Natural killer cell (primary cell): ENCODE measurements at regions not wholly inside any gene's neighbourhood (a gene's known extent, or its start where the extent isn't known, plus 50 kb on each side); places are given as distances from the start of the nearest gene placed in this dataset.
A peak's percentile ranks its signal among the peaks of the same experiment; 100 is the strongest.
"Not testable (repeated sequence)": the region's sequence is repeated elsewhere in the genome, so short reads cannot be mapped to it uniquely, and the experiment has no call there.

ENCODE experiments used
- ATAC-seq, 3 donors: fragments of 150-1000 bp in 2 of 3; fragments of 200-7000 bp in 1 of 3; cut with Tn5 transposase; 1 replicate in 1 of 3; 2 replicates in 2 of 3; pipeline ENCODE4 v1.10.0; 2021; ENCODE audit warnings: mild to moderate bottlenecking in 2 of 3, moderate library complexity in 2 of 3
- DNase-seq, 2 donors: peaks; one replicate each; pipeline versions ENCODE4 v3.0.0 to v3.0.0-alpha.2; 2013 to 2021; ENCODE audit warnings: mixed read lengths in 1 of 2
- H3K27ac ChIP-seq: one replicate; pipeline ENCODE4 v1.5.1; 2013; ENCODE audit warnings: mild to moderate bottlenecking, low read length
- H3K27me3 ChIP-seq: one replicate; pipeline ENCODE4 v1.6.1; 2013; ENCODE audit warnings: low read length; ENCODE audit not compliant: control insufficient read depth, insufficient read depth
- H3K36me3 ChIP-seq: one replicate; pipeline ENCODE4 v1.6.1; 2013; ENCODE audit warnings: low read length; ENCODE audit not compliant: control insufficient read depth, insufficient read depth
- H3K4me1 ChIP-seq: one replicate; pipeline ENCODE4 v1.6.1; 2013; ENCODE audit warnings: low read length; ENCODE audit not compliant: control insufficient read depth, insufficient read depth
- H3K4me3 ChIP-seq: one replicate; pipeline ENCODE4 v1.5.1; 2013; ENCODE audit warnings: low read length
- H3K9me3 ChIP-seq: one replicate; pipeline ENCODE4 v1.6.1; 2013; ENCODE audit warnings: low read length; ENCODE audit not compliant: control insufficient read depth, insufficient read depth
- H3K27ac Mint-ChIP-seq, 2 donors: one replicate each; pipeline ENCODE4 v1.8.0; 2022; ENCODE audit warnings: mild to moderate bottlenecking in 2 of 2, mixed read lengths in 2 of 2, moderate library complexity in 1 of 2
- H3K27me3 Mint-ChIP-seq, 2 donors: one replicate each; pipeline ENCODE4 v1.8.0; 2022; ENCODE audit warnings: low read depth in 2 of 2, mixed read lengths in 2 of 2
- H3K36me3 Mint-ChIP-seq: one replicate; pipeline ENCODE4 v1.8.0; 2022; ENCODE audit warnings: mixed read lengths
- H3K4me1 Mint-ChIP-seq, 2 donors: one replicate each; pipeline ENCODE4 v1.8.0; 2022; ENCODE audit warnings: mixed read lengths in 2 of 2
- H3K4me3 Mint-ChIP-seq: one replicate; pipeline ENCODE4 v1.8.0; 2022; ENCODE audit warnings: mild to moderate bottlenecking, moderate library complexity, mixed read lengths
- H3K9me3 Mint-ChIP-seq, 2 donors: one replicate each; pipeline ENCODE4 v1.8.0; 2022; ENCODE audit warnings: mixed read lengths in 2 of 2
- CTCF ChIP-seq: fragments of 200-600 bp; IDR thresholded peaks from one replicate; pipeline ENCODE4 v1.8.0; 2022; ENCODE audit warnings: antibody characterized with exemption
- WGBS: methylation state at CpG from one replicate; pipeline ENCODE4 v1.1.7; 2013; ENCODE audit warnings: missing lambda C conversion rate; ENCODE audit not compliant: insufficient coverage; 5-methylcytosine and 5-hydroxymethylcytosine counted together
- intact Hi-C: fragments of 100-400 bp; cut with micrococcal nuclease; formaldehyde crosslinking; loops from one replicate; pipeline ENCODE4 v1.14.2; 2022

GRCh38 chr12:91877456-91878235 lies 268.0 kb downstream of the BTG1 start:
- Histone ChIP-seq H3K36me3 (no peaks in the 10 kb centered on the region), H3K4me1 (peaks cover 34% of the 10 kb centered on the region), H3K27ac (peak overlapping the region; percentile 98), H3K4me3 (no peak overlapping the region), H3K9me3 (peaks cover 3% of the 10 kb centered on the region), H3K27me3 (no peaks in the 10 kb centered on the region)
- Mint-ChIP-seq H3K4me3 (peak overlapping the region; percentile 83), H3K27ac (peak overlapping the region; percentile 86 to 100), H3K9me3 (no peaks in the 10 kb centered on the region), H3K36me3 (peaks cover 7% of the 10 kb centered on the region), H3K4me1 (peaks cover 72% of the 10 kb centered on the region in 2 donors), H3K27me3 (no peaks in the 10 kb centered on the region)
- WGBS, result 62% methylated on average over 5 of the region's 5 CpGs
- TF ChIP-seq CTCF, result no peak
- DNase-seq (peak; percentile 36 to 85), ATAC-seq (peak; percentile 44 to 55 (median 50))
- intact Hi-C loops, result loop anchor here (1.0 to 5.0 kb wide), 12 partner anchors 25 to 1052 kb away; partner anchors contain the start of gene EEA1

DNA sequence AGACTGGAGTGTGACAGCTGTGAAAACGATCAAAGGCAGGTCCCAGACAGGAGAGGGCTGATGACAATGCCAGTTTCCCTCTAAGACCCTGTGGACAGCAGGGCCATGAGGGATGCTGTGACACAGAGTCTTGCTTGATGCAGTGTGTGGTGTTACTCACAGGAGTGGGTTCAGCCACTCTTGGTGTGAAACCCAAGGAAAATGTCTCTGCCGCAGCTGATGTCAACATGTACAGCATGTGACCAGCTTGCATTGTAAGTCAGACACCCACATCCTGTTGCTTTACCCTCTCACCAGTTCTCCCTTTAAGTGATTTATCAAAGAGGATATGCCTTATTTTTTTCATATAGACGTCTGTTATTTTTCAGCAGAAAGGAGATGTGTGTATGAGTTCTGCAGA lies 268.6 kb downstream of the BTG1 start:
- H3K36me3 ChIP-seq, result no peaks in the 10 kb centered on the region
- H3K4me1 Mint-ChIP-seq, result peaks cover 72% of the 10 kb centered on the region in 2 donors
- H3K27me3 Mint-ChIP-seq, result no peaks in the 10 kb centered on the region
- intact Hi-C loops, result loop anchor here (1.0 to 5.0 kb wide), 12 partner anchors 24 to 1052 kb away; partner anchors contain the start of gene EEA1
- no peak overlapping the region for H3K4me3 ChIP-seq
- peaks cover 3% of the 10 kb centered on the region for H3K9me3 ChIP-seq
- WGBS, result 5% methylated on average over 3 of the region's 3 CpGs
- H3K27ac Mint-ChIP-seq, result peak overlapping the region; percentile 86 to 100
- H3K36me3 Mint-ChIP-seq, result peaks cover 7% of the 10 kb centered on the region
- H3K9me3 Mint-ChIP-seq, result no peaks in the 10 kb centered on the region
- peak; percentile 81 to 94 (median 86) for ATAC-seq
- no peaks in the 10 kb centered on the region for H3K27me3 ChIP-seq
- DNase-seq, result peak; percentile 83 to 97
- H3K4me3 Mint-ChIP-seq, result peak overlapping the region; percentile 83
- H3K27ac ChIP-seq, result peak overlapping the region; percentile 98
- peaks cover 34% of the 10 kb centered on the region for H3K4me1 ChIP-seq
- no peak for TF ChIP-seq CTCF

- H3K4me3 ChIP-seq, H3K36me3 ChIP-seq, H3K36me3 Mint-ChIP-seq, H3K9me3 ChIP-seq, H3K27me3 ChIP-seq, H3K9me3 Mint-ChIP-seq, H3K27me3 Mint-ChIP-seq, ATAC-seq: not testable (repeated sequence)
- H3K4me1 ChIP-seq, result peaks cover 41% of the 10 kb centered on the region
- 63% methylated on average over 2 of the region's 3 CpGs for WGBS
- peak overlapping the region; percentile 98 for H3K27ac ChIP-seq
- Mint-ChIP-seq H3K4me3 (peak overlapping the region; percentile 83), H3K27ac (peak overlapping the region; percentile 86 to 100), H3K4me1 (peaks cover 81 to 82% of the 10 kb centered on the region in 2 donors)
- peak; percentile 22 to 44 for DNase-seq
- intact Hi-C loops, result loop anchor here (2.0 to 5.0 kb wide), 7 partner anchors 23 to 527 kb away; no protein-coding TSS in a partner anchor
Observed at GRCh38 chr12:91875671-91876070, 270.0 kb downstream of the BTG1 start.

- no peak for TF ChIP-seq CTCF
- ATAC-seq (no peak), DNase-seq (no peak)
- intact Hi-C loops, result no loop called here
- peaks cover 73 to 75% of the 10 kb centered on the region in 2 donors for H3K4me1 Mint-ChIP-seq
- H3K27ac ChIP-seq, result peak overlapping the region; percentile 98
- H3K4me3 ChIP-seq, result no peak overlapping the region
- no peaks in the 10 kb centered on the region for H3K27me3 ChIP-seq
- H3K4me1 ChIP-seq, result peaks cover 37% of the 10 kb centered on the region
- H3K9me3 Mint-ChIP-seq, result no peaks in the 10 kb centered on the region
- H3K4me3 Mint-ChIP-seq, result peak overlapping the region; percentile 73
- H3K36me3 Mint-ChIP-seq, result no peaks in the 10 kb centered on the region
- peak overlapping the region; percentile 86 to 100 for H3K27ac Mint-ChIP-seq
- no peaks in the 10 kb centered on the region for H3K36me3 ChIP-seq
- peaks cover 3% of the 10 kb centered on the region for H3K9me3 ChIP-seq
- WGBS, result 96% methylated on average over 2 of the region's 2 CpGs
- H3K27me3 Mint-ChIP-seq, result no peaks in the 10 kb centered on the region
Observed at GRCh38 chr12:91874086-91874865, 271.4 kb downstream of the BTG1 start.
